Heart left ventricle (tissue), 16 donors: ENCODE measurements at regions not wholly inside any gene's neighbourhood (a gene's known extent, or its start where the extent isn't known, plus 50 kb on each side); places are given as distances from the start of the nearest gene placed in this dataset.

Source experiments
- ATAC-seq, 4 donors: fragments of 200-7000 bp; cut with Tn5 transposase; one replicate each; pipeline ENCODE4 v1.9.1; 2020 to 2022; ENCODE audit warnings: moderate library complexity in 4 of 4, mild to moderate bottlenecking in 3 of 4, moderate number of reproducible peaks in 1 of 4
- DNase-seq, 5 donors: peaks; one replicate each; pipeline ENCODE4 v3.0.0-alpha.2; 2020
- H3K27ac ChIP-seq, 12 donors: fragments of 200-600 bp; sonication (generic) in 4 of 12; one replicate each; pipeline versions ENCODE4 v1.5.0 to v1.8.0; 2016 to 2022; ENCODE audit warnings: mild to moderate bottlenecking in 2 of 12
- H3K27me3 ChIP-seq, 9 donors: fragments of 200-600 bp; sonication (generic) in 2 of 9; one replicate each; pipeline versions ENCODE4 v1.5.1 to v1.8.0; 2016 to 2022; ENCODE audit warnings: mild to moderate bottlenecking in 3 of 9
- H3K36me3 ChIP-seq, 9 donors: fragments of 200-600 bp; sonication (generic) in 2 of 9; one replicate each; pipeline versions ENCODE4 v1.5.0 to v1.8.0; 2018 to 2022; ENCODE audit warnings: mild to moderate bottlenecking in 2 of 9
- H3K4me1 ChIP-seq, 12 donors: fragments of 200-600 bp; sonication (generic) in 4 of 12; one replicate each; pipeline versions ENCODE4 v1.5.0 to v1.8.0; 2016 to 2022; ENCODE audit warnings: mild to moderate bottlenecking in 3 of 12
- H3K4me3 ChIP-seq, 12 donors: fragments of 200-600 bp; sonication (generic) in 4 of 12; one replicate each; pipeline versions ENCODE4 v1.5.0 to v1.8.0; 2017 to 2022; ENCODE audit warnings: mild to moderate bottlenecking in 9 of 12, moderate library complexity in 4 of 12
- H3K9me3 ChIP-seq, 12 donors: fragments of 200-600 bp; sonication (generic) in 4 of 12; one replicate each; pipeline versions ENCODE4 v1.5.0 to v1.8.0; 2016 to 2022; ENCODE audit warnings: mild to moderate bottlenecking in 1 of 12
- CTCF ChIP-seq, 12 donors: fragments of 200-600 bp; sonication (generic) in 4 of 12; IDR thresholded peaks; one replicate each; pipeline versions ENCODE4 v1.5.0 to v1.8.0; 2018 to 2022; ENCODE audit warnings: antibody characterized with exemption in 12 of 12, mild to moderate bottlenecking in 5 of 12
- POLR2A ChIP-seq, 2 donors: fragments of 450-650 bp; IDR thresholded peaks; one replicate each; pipeline ENCODE4 v1.6.1; 2017; ENCODE audit warnings: antibody characterized with exemption in 2 of 2, mild to moderate bottlenecking in 2 of 2, moderate library complexity in 2 of 2
- WGBS, 4 donors: extraction: QIAGEN DNeasy Blood & Tissue Kit in 2 of 4; methylation state at CpG; one replicate each; pipeline versions ENCODE4 v1.1.5 to v1.1.7; 2013 to 2018; 5-methylcytosine and 5-hydroxymethylcytosine counted together
- intact Hi-C, 10 donors: fragments of 100-400 bp; cut with DNase I; formaldehyde crosslinking; loops; one replicate each; pipeline versions ENCODE4 v1.11.1 to v1.14.2; 2022
- donor health status: ischemic (EF 13 %, LVEDD 7.1; RV severe dilation, severe dysfunction).
- donor health status: healthy with polysubstance abuse.
- donor health status: DM: no; HTN: yes; CAD: no.
- donor health status: DM: no; HTN: no; CAD: no.
- donor health status: ischemic (EF 25% LVEDD 6.9; RV normal size, moderate dysfunction).
- donor health status: ischemic (EF 25% LVEDD 5.7; RV mildly dilated, moderate dysfunction).
- donor health status: healthy.
- donor health status: DM: yes; HTN: yes; CAD: no.
- donor health status: ischemic (EF 35%, LVEDD 5.7; RV mildly dilated, moderate dysfunction).
- donor health status: nonischemic (EF 11% LVEDD 7.7; RV severe dilation, severe dysfunction).
- donor health status: DM: yes; HTN: yes; CAD: no.
- donor health status: PGD.
- donor health status: ischemic (EF 29% LVEDD 5.4; RV normal size, mild dysfunction).
- donor health status: nonischemic (EF 23%, LVEDD 6.1; RV moderate dilation, normal function).

- DNase-seq (no peak), ATAC-seq (no peak)
- no peak for TF ChIP-seq CTCF (IDR thresholded peaks at IDR 0.05)
- TF ChIP-seq POLR2A (IDR thresholded peaks at IDR 0.05), result no peak
- no peak overlapping the region for H3K4me3 ChIP-seq
- intact Hi-C loops, result no loop called here
- H3K4me1 ChIP-seq, result no peaks in the 10 kb centered on the region
- 86 to 95% (median 93%) methylated on average over 5 of the region's 5 CpGs for WGBS, 4 donors
- H3K27me3 ChIP-seq, result no peaks in the 10 kb centered on the region
- H3K36me3 ChIP-seq, result no peaks in the 10 kb centered on the region
- no peaks in the 10 kb centered on the region for H3K9me3 ChIP-seq
- no peak overlapping the region for H3K27ac ChIP-seq
Measured at GRCh38 chr13:38473305-38473704, 123.7 kb downstream of the UFM1 start.

- no peak overlapping the region for H3K4me3 ChIP-seq
- no peaks in the 10 kb centered on the region for H3K27me3 ChIP-seq
- intact Hi-C loops, result no loop called here
- no peaks in the 10 kb centered on the region for H3K36me3 ChIP-seq
- H3K4me1 ChIP-seq, result no peaks in the 10 kb centered on the region
- DNase-seq (no peak), ATAC-seq (no peak)
- TF ChIP-seq CTCF (IDR thresholded peaks at IDR 0.05) (no peak), POLR2A (IDR thresholded peaks at IDR 0.05) (no peak)
- 66 to 88% (median 79%) methylated on average over 2 of the region's 2 CpGs for WGBS, 4 donors
- H3K27ac ChIP-seq, result no peak overlapping the region
- H3K9me3 ChIP-seq, result no peaks in the 10 kb centered on the region
Measured at GRCh38 chr13:38477676-38478075, 128.0 kb downstream of the UFM1 start.

- Histone ChIP-seq H3K9me3 (no peaks in the 10 kb centered on the region), H3K27ac (no peak overlapping the region), H3K36me3 (no peaks in the 10 kb centered on the region), H3K4me3 (no peak overlapping the region), H3K4me1 (no peaks in the 10 kb centered on the region), H3K27me3 (no peaks in the 10 kb centered on the region)
- intact Hi-C loops, result no loop called here
- DNase-seq, result no peak
- WGBS, 4 donors, result 66 to 82% (median 70%) methylated on average over 1 of the region's 1 CpG
- TF ChIP-seq POLR2A (IDR thresholded peaks at IDR 0.05) (no peak), CTCF (IDR thresholded peaks at IDR 0.05) (no peak)
- ATAC-seq, result no peak
Measured at GRCh38 chr13:38483623-38484022, 134.0 kb downstream of the UFM1 start.

- ATAC-seq (no peak), DNase-seq (no peak)
- TF ChIP-seq CTCF (IDR thresholded peaks at IDR 0.05) (no peak), POLR2A (IDR thresholded peaks at IDR 0.05) (no peak)
- no peaks in the 10 kb centered on the region for H3K36me3 ChIP-seq
- intact Hi-C loops, result no loop called here
- H3K27ac ChIP-seq, result no peak overlapping the region
- no peak overlapping the region for H3K4me3 ChIP-seq
- 57 to 64% (median 57%) methylated on average over 3 of the region's 3 CpGs for WGBS, 4 donors
- H3K9me3 ChIP-seq, result no peaks in the 10 kb centered on the region
- H3K4me1 ChIP-seq, result no peaks in the 10 kb centered on the region
- H3K27me3 ChIP-seq, result no peaks in the 10 kb centered on the region
Measured at GRCh38 chr13:38490657-38491056, 141.0 kb downstream of the UFM1 start.
